WTC11 (cell line): ENCODE measurements at regions not wholly inside any gene's neighbourhood (a gene's known extent, or its start where the extent isn't known, plus 50 kb on each side); places are given as distances from the start of the nearest gene placed in this dataset.

ENCODE experiments used
- ELF4 ChIP-seq: sonication (generic); formaldehyde crosslinking; IDR thresholded peaks from 2 replicates; pipeline ENCODE4 v1.8.1; 2022; ENCODE audit warnings: low read depth, mild to moderate bottlenecking, moderate library complexity, missing genetic modification reagents
- FOXP1 ChIP-seq: sonication (generic); formaldehyde crosslinking; IDR thresholded peaks from 2 replicates; pipeline ENCODE4 v1.8.0; 2022; ENCODE audit warnings: missing genetic modification reagents, mild to moderate bottlenecking, moderate library complexity, borderline replicate concordance
- NR1H2 ChIP-seq: sonication (generic); formaldehyde crosslinking; IDR thresholded peaks from 2 replicates; pipeline ENCODE4 v1.9.0; 2021; ENCODE audit warnings: mild to moderate bottlenecking, moderate library complexity, missing genetic modification reagents
- NR2C2 ChIP-seq: sonication (generic); formaldehyde crosslinking; IDR thresholded peaks from 2 replicates; pipeline ENCODE4 v1.8.0; 2022; ENCODE audit warnings: mild to moderate bottlenecking, missing genetic modification reagents
- TF ChIP-seq, protein P1 (sequence below): fragments of 200-600 bp; IDR thresholded peaks from 2 replicates; pipeline ENCODE4 v1.8.0; 2022; ENCODE audit warnings: antibody characterized with exemption
- TF ChIP-seq, protein P2 (sequence below): sonication (generic); formaldehyde crosslinking; IDR thresholded peaks from 2 replicates; pipeline ENCODE4 v1.8.1; 2023; ENCODE audit warnings: mild to moderate bottlenecking, missing genetic modification reagents, moderate library complexity
- TF ChIP-seq, protein P3 (sequence below): sonication (generic); formaldehyde crosslinking; IDR thresholded peaks from 2 replicates; pipeline ENCODE4 v1.8.0; 2022; ENCODE audit warnings: mild to moderate bottlenecking, missing genetic modification reagents
- TF ChIP-seq, protein P4 (sequence below): sonication (generic); formaldehyde crosslinking; IDR thresholded peaks from 2 replicates; pipeline ENCODE4 v1.8.1; 2022; ENCODE audit warnings: missing genetic modification reagents, borderline replicate concordance
- TF ChIP-seq, protein P5 (sequence below): sonication (generic); formaldehyde crosslinking; conservative IDR thresholded peaks from 2 replicates; pipeline ENCODE4 v1.8.1; 2022; ENCODE audit warnings: mild to moderate bottlenecking, missing genetic modification reagents

DNA sequence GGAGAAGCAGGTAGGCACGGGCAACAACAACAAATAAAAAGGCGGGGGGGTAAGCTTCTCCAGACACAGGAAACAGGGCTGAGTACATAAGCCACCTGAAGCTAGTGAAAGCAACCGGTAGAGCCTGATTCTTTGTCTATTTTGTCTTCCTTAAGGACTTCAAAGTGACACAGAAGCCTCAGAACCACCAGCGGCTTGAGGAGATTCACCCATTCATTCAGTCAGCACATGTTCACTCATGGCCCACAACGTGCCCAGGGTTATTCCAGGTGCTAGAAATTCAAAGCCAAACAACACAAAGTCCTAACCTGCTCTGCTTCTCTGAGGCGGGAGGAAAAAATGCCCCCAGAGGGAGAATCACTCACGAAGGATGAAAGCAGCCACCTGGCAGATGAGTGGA is 69.3 kb upstream of the C7orf33 start:
- TF ChIP-seq, protein P1, sequence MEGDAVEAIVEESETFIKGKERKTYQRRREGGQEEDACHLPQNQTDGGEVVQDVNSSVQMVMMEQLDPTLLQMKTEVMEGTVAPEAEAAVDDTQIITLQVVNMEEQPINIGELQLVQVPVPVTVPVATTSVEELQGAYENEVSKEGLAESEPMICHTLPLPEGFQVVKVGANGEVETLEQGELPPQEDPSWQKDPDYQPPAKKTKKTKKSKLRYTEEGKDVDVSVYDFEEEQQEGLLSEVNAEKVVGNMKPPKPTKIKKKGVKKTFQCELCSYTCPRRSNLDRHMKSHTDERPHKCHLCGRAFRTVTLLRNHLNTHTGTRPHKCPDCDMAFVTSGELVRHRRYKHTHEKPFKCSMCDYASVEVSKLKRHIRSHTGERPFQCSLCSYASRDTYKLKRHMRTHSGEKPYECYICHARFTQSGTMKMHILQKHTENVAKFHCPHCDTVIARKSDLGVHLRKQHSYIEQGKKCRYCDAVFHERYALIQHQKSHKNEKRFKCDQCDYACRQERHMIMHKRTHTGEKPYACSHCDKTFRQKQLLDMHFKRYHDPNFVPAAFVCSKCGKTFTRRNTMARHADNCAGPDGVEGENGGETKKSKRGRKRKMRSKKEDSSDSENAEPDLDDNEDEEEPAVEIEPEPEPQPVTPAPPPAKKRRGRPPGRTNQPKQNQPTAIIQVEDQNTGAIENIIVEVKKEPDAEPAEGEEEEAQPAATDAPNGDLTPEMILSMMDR: no peak
- TF ChIP-seq, protein P2, sequence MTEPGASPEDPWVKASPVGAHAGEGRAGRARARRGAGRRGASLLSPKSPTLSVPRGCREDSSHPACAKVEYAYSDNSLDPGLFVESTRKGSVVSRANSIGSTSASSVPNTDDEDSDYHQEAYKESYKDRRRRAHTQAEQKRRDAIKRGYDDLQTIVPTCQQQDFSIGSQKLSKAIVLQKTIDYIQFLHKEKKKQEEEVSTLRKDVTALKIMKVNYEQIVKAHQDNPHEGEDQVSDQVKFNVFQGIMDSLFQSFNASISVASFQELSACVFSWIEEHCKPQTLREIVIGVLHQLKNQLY (CRISPR knock-in tag): no peak
- TF ChIP-seq ELF4 (CRISPR knock-in tag): no peak
- TF ChIP-seq, protein P3, sequence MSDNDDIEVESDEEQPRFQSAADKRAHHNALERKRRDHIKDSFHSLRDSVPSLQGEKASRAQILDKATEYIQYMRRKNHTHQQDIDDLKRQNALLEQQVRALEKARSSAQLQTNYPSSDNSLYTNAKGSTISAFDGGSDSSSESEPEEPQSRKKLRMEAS (CRISPR knock-in tag): no peak
- TF ChIP-seq, protein P4, sequence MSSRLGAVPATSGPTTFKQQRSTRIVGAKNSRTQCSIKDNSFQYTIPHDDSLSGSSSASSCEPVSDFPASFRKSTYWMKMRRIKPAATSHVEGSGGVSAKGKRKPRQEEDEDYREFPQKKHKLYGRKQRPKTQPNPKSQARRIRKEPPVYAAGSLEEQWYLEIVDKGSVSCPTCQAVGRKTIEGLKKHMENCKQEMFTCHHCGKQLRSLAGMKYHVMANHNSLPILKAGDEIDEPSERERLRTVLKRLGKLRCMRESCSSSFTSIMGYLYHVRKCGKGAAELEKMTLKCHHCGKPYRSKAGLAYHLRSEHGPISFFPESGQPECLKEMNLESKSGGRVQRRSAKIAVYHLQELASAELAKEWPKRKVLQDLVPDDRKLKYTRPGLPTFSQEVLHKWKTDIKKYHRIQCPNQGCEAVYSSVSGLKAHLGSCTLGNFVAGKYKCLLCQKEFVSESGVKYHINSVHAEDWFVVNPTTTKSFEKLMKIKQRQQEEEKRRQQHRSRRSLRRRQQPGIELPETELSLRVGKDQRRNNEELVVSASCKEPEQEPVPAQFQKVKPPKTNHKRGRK (CRISPR knock-in tag): no peak
- no peak for TF ChIP-seq FOXP1 (CRISPR knock-in tag)
- TF ChIP-seq NR2C2: no peak
- TF ChIP-seq, protein P5, sequence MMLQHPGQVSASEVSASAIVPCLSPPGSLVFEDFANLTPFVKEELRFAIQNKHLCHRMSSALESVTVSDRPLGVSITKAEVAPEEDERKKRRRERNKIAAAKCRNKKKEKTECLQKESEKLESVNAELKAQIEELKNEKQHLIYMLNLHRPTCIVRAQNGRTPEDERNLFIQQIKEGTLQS (CRISPR knock-in tag): no peak
- no peak for TF ChIP-seq NR1H2
